GM21717 (cell line): ENCODE measurements at regions not wholly inside any gene's neighbourhood (a gene's known extent, or its start where the extent isn't known, plus 50 kb on each side); places are given as distances from the start of the nearest gene placed in this dataset.

ENCODE experiments used
- ATAC-seq: cut with Tn5 transposase; IDR thresholded peaks from one replicate; pipeline ENCODE4 v1.9.1; 2021; ENCODE audit warnings: mild to moderate bottlenecking, moderate library complexity; ENCODE audit not compliant: unreplicated experiment

- no peak for ATAC-seq
Observed at GRCh38 chr7:13028825-13029099, 341.3 kb downstream of the ARL4A start.

- no peak for ATAC-seq
Observed at GRCh38 chr7:13031468-13031867, 344.0 kb downstream of the ARL4A start.

GRCh38 chr7:13032084-13032483, 344.7 kb downstream of the ARL4A start:
- no peak for ATAC-seq

- no peak for ATAC-seq
Observed at GRCh38 chr7:13032576-13032975, 345.1 kb downstream of the ARL4A start.

- no peak for ATAC-seq
Observed at GRCh38 chr7:13034693-13035092, 347.3 kb downstream of the ARL4A start.

GRCh38 chr7:13035233-13035632, 347.8 kb downstream of the ARL4A start:
- ATAC-seq, result no peak

- ATAC-seq, result no peak
Observed at GRCh38 chr7:13036256-13036780, 348.9 kb downstream of the ARL4A start.

- ATAC-seq, result no peak
Observed at GRCh38 chr7:13037216-13037615, 349.8 kb downstream of the ARL4A start.

- no peak for ATAC-seq
Observed at GRCh38 chr7:13041368-13041988, 354.0 kb downstream of the ARL4A start.

- no peak for ATAC-seq
Observed at GRCh38 chr7:13042605-13043236, 355.3 kb downstream of the ARL4A start.

GRCh38 chr7:13044309-13044708, 356.9 kb downstream of the ARL4A start:
- no peak for ATAC-seq

GRCh38 chr7:13047061-13047460, 359.6 kb downstream of the ARL4A start:
- no peak for ATAC-seq

GRCh38 chr7:13049946-13050345, 362.5 kb downstream of the ARL4A start:
- no peak for ATAC-seq

- ATAC-seq, result no peak
Observed at GRCh38 chr7:13050703-13051102, 363.3 kb downstream of the ARL4A start.

GRCh38 chr7:13055732-13056368, 368.4 kb downstream of the ARL4A start:
- no peak for ATAC-seq

GRCh38 chr7:13057462-13058200, 370.2 kb downstream of the ARL4A start:
- ATAC-seq, result peak; percentile 96

GRCh38 chr7:13060173-13060572, 372.7 kb downstream of the ARL4A start:
- ATAC-seq, result no peak

- ATAC-seq, result no peak
Observed at GRCh38 chr7:13061115-13061514, 373.7 kb downstream of the ARL4A start.

- no peak for ATAC-seq
Observed at GRCh38 chr7:13062631-13063030, 375.2 kb downstream of the ARL4A start.

GRCh38 chr7:13067036-13067435, 379.6 kb downstream of the ARL4A start:
- no peak for ATAC-seq

GRCh38 chr7:13068032-13068431, 380.6 kb downstream of the ARL4A start:
- ATAC-seq, result no peak

- ATAC-seq, result no peak
Observed at GRCh38 chr7:13069841-13070240, 382.4 kb downstream of the ARL4A start.
